Skeletal muscle tissue (tissue), 1 donor: ENCODE measurements at regions not wholly inside any gene's neighbourhood (a gene's known extent, or its start where the extent isn't known, plus 50 kb on each side); places are given as distances from the start of the nearest gene placed in this dataset. TPM values are rescaled to one million over a fixed set of nuclear protein-coding genes. Genes with fewer than 3 reads are reported as not detected.

Experiments
- small RNA-seq: library from RNA; depleted of rRNA; stranded (forward); fragments of <200 nt; gene quantifications from one replicate; pipeline ENCODE3, GENCODE V24; 2014

Small RNA genes lying in the stretch of these regions (small RNA-seq; reads per million reads assigned to genes)
- gene RN7SL214P, result not detected
